Stimulated activated CD4-positive, alpha-beta T cell treated with anti-CD3 and anti-CD28 coated beads, Interleukin-4, amount 100 ng/mL, for 48 hours (primary cell): ENCODE measurements at regions not wholly inside any gene's neighbourhood (a gene's known extent, or its start where the extent isn't known, plus 50 kb on each side); places are given as distances from the start of the nearest gene placed in this dataset.

Source experiments
- DNase-seq, 2 donors: peaks; one replicate each; pipeline ENCODE4 v3.0.0-alpha.2; 2020; ENCODE audit warnings: low read depth in 2 of 2

DNA sequence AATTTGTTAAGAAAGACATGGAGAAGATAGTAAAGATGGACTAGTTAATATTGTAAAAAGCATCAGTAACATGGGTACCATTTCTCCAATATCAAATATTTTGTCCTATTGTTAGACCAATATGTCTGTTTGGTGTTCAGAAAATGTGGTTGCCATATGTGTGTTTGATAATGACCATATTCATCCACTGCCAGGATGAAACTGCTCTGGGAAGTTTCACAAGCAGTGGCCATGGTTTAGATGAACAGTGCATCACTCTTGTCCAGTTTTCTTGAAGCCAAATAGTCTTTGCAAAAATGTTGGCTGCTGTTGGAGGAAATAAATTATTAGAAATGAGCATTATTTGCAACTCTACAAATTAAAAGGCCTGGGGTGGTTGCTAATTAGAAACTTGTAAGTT is 333.8 kb downstream of the NUF2 start:
- no peak for DNase-seq

DNA sequence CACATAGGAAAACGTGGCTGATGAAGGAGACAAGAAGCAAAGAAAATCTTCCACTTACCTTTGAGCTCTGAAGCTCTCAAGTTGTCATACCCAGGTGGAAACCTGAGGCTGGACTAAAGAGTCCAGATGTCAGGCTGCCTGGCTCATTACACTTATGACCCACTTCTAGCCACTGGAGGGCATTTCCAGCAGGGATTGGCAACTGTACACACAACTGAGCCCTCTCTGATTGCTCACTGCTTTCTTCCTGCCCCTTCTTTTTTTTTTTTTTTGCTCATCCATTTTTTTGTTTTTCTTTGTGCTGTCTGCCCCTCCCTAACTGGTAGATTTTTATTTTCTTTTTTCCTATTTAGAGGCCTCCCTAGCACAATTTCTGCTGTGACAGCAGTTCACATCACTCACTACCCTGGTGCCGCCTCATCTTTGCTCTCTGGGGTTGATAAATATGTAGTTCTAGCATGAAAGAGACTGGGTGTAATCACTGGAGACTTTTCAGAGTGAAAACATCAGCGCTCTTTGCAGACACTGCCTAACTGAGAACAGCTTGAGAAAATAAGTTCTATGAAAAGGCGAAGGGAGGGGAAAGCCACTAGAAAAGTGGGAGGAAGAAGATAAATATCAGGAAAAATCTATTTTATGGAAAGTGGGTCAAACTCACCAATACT is 334.5 kb downstream of the NUF2 start:
- DNase-seq = no peak

DNA sequence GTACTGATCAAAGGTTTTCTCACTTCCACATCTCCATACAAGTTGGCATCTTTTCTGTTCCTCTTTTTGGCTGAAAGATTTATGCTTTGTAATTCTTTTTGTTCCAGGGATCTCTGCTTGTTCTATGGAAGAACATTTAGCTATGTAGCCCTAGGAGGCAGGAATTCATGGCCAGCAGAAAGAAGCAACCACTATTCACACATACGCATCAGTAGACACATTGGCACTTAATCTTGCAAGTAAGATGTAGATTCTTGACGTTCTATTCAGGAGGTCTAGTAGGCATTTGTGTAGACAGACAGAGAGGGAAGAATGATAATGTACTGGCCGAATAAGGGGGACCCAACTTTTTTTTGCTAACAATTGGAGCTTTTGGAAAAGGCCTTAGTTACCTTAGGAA is 336.0 kb downstream of the NUF2 start:
- DNase-seq = no peak

DNA sequence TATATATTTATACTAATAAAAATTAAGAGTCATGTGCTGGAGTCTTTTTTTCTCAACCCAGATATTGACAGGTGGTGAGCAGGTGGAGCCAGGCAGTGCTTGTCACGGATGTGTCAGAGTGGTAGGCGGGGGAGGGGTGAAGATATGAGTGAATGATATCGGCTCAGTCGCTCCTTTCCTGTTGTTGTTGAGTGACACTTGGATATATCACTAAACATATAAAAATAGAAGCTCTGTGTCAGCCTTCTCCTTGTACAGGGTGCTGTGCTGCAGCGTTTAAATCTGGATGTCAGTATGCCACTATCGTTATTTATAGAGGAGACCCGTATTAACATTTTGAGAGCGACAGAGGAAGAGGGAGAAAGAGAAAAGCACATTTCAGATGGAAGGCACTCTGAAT is 339.6 kb downstream of the NUF2 start:
- DNase-seq = no peak

DNA sequence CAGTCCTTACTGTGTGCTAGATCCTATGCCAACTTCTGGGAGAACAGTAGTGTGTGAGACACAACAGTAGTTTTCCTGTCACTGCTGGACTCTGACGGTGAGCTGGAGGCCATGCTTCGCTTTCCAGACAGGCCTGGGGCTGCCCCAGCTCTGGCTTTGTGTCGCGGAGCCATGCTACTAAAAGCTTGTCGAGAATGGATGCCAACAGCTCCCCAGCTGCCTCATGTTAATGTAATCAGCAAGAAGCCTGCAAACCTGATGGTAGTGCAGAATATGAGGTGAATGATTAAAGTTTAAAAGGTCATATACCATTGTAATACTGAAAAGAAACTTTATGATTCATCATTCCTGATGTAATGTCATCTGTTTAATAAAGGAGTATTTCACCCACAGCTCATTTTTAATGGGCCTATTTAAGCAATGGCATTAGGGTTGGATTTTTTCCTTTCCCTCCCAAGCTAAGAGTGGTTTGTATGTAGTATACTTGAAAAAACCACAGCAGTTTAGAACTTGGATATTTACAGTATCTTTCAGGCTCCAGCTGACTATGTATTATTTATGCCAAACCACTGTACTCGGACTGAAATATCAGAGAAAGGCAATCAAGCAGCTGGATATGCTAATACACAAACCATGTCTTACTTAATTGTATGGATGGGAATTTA is 343.0 kb downstream of the NUF2 start:
- DNase-seq = no peak

DNA sequence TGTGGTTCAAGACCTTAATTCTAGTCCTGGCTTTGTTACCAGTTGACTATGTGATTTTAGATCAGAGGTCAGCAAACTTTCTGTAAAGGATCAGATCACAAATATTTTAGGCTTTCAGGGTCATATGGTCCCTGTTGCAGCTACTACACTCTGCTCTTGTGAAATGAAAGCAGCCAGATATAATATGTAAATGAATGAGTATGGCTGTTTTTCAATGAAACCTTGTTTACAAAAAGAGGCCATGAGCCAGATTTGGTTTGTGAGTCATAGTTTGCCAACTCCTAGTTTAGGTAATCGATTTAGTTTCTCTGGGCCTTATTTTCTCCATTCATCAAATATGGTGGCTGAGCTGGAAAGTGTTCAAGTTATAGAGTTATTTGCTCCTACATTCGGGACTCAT is 346.7 kb downstream of the NUF2 start:
- DNase-seq = no peak

DNA sequence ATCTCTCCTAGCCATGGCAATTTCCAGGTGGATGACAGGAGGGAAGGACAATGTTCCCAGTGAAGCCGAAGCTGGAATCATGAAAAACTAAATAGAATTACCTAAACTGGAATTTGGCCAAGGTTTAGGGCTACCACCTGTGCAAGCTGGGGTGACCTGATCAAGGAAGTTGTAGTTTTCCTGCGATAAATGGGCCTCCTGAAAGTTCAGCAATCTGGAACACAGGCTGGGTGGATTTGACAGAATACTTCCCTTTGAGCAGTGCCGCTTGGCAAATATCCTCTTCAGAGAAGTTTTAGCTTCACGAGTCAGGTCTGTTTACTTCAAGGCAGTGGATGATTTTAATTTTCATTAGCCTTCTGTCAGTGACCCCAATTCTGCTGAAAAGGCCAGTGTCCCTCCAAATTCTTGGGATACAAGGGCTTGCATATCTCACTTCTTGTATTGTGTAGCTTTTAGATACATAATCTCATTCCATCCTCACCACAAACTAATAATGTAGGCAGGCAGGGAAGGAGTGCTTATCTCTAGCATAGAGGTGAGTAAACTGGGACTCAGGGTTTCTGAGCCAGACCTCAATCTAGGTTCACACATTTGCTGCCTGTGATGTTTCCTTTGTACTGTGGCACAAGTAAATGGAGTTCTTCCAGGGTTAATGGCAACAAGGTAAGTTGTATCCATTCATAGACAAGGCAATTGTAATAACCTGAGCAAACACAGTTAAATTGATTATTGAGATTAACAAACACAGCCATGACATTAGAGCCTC is 349.4 kb downstream of the NUF2 start:
- no peak for DNase-seq

DNA sequence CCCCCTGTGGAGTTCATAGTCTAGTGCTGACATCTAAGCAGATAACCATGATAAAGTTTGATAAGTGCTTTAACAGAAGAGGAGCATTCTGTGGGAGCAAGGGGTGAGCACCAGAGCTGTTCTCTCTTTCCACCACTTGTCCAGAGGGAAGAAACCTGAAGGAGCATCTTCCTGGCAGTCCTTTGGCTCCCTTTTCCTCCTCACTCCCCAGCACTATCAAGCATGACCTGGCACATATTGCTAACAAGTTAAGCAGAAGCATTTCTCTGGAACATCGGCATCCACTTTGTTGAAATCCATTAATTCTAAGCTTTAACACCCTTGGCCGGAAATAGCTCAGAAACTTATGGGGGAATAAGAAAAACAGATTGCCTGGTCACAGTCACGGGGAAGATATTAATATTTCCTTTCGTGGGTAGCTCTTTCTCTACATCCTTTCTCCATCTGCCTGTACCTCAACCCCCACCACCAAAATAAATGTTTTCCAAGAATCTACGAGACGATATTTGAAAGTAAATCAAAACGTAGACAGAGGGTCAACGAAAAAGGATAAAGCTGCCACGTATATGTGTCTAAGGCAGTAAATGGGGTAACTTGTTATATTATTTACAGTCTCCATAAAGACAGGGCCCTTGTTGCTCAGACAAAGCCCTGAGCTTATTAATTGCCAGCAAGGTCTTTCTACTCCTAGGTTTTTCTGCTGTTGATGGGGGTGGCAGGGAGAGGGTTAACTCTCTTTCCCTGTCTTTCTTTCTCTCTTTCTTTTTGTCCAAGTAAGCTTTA is 351.4 kb downstream of the NUF2 start:
- DNase-seq = no peak

DNA sequence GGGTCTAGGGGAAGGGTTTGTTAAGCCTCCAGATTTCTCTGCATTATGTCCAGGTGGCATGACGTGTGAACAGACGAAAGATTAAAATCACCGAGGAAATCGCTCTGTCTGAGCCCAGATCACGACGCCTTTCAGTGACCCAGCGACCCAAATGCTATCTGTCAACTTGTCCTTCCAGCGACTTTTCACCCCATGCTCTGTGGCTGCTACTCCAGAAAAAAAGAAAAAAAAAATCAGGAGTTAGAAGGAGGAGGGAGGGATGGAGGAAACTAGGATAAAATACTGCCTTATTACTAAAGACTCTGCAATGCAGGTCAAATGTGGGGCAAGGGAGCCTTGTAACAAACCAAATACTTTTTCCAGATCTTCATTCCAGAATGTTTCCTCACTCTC is 352.0 kb downstream of the NUF2 start:
- DNase-seq = no peak

DNA sequence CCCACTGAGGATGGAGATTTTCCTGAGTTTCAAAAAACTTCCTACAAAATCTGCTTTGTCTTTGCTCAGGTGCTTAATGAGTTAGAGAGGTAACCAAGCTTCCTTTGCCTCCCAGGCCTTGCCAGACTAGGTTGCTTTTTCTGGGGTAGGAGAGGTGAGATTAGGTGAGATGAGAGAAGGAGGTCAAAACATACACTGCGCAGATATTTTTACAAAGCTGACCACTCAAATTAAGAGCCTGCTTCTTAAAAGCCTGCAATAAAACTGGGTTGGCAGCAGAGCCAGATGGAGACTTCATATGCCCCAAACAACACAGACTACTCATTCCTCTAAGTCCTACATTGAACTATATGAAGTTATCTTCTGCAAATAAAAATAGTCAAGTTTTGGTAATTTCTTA is 352.5 kb downstream of the NUF2 start:
- no peak for DNase-seq

DNA sequence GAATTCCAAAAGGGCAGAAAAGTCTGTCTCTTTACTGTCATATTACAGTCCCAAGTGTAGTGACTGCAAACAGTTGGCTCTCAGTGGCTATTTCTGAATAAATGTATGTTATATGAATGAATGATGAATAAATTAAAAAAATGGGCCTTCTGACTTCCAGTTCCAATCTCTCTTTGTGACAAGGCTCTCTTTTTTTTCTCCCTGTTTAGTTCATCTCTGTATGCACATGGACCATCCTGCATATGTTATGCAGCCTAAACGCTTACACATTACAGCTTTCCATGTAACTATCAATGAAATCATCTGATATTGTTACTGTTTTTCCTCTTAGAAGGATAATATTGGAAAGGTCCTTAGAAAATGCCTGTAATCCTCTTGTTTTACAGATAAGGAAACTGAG is 363.0 kb downstream of the NUF2 start:
- no peak for DNase-seq

DNA sequence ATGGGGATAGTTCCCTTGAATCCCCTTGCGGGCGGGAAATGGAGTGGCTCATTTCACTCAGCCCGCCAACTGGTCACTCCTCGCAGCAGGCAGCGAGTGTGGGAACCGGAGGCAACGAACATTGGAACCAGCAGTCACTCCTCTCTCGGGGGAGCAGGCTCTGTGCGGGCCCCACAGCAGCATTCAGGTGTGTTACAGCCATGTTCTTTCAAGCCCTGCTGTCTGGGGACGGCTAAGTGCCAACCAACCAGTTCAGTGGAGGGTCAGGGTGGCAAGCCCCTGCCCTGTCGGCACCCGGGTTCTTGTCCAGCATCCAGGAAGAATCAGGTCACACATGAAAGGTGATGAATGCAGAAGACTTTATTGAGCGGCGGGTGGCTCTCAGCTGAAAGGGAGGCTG is 370.5 kb downstream of the NUF2 start:
- no peak for DNase-seq

DNA sequence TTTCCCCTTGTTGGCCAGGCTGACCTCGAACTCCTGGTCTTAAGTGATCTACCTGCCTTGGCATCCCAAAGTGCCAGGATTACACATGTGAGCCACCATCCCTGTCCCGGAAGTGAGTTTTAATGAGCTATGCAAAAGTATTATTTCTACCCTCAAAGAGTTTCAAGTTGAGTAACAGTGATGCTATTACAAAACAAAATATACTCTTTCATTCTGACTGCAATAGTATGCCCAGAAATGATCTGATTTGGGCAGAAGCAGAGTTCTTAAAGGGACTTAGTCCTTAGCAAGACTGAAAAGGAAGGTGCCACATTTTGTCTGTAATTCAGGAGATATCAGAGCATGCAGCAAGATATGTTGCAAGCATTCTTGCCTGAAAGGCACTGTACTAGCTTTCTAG is 375.4 kb downstream of the NUF2 start:
- DNase-seq = no peak

DNA sequence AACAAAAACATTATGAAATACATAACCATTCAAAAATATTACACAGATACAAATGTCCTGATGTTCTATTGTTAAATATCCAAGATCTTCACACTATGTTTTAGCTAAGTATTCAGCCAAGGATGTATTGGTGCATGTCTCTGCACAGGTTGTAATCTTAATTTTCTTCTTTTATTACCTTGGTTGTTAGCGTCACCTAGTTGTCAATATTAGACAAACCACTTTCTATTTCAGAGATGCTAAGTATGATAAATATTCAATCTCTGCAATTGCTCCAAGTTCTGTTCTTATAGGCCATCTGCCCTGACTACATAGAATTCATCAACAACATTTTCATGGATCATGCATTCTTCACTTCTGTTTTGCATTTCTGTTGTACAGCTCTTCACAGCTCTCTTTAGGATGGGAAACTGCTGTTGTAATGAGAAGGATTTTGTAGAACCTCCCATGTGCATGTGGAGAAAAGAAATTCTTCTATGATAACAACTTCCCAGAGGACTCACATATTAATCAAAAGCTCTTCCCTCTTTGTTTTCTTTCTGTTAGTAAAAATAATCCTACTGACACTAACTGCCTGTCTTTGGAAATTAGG is 380.1 kb downstream of the NUF2 start:
- no peak for DNase-seq

DNA sequence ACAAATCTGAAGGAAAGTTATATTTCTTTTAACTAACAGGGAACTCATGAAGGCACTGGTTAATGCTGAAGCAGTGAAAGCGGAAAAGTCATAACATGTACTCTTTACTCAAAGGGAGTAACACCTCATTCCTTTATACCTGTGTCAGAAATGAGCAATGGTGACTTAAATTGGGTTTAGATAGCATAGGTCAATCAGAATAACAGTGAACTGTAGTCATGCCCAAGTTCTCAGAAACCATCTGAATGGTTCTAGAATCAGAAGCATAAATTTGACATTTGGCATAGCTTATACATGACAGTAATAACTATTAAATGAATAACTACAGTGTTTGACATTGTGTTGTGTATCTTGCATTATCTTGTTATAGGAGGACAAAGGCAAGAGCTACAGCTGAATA is 382.0 kb downstream of the NUF2 start:
- no peak for DNase-seq

DNA sequence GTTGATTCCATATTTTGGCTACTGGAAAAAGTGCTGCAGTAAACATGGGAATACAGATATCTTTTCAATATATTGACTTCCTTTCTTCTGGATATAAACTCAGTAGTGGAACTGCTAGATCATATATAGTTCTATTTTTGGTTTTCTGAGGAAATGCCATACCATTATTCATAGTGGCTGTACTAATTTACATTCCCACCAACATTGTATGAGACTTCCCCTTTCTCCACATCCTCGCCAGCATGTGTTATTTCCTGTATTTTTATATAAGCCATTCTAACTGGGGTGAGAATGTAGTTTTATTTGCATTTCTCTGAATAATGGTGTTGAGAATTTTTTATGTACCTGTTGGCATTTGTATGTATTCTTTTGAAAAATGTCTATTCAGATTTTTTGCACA is 385.2 kb downstream of the NUF2 start:
- no peak for DNase-seq

DNA sequence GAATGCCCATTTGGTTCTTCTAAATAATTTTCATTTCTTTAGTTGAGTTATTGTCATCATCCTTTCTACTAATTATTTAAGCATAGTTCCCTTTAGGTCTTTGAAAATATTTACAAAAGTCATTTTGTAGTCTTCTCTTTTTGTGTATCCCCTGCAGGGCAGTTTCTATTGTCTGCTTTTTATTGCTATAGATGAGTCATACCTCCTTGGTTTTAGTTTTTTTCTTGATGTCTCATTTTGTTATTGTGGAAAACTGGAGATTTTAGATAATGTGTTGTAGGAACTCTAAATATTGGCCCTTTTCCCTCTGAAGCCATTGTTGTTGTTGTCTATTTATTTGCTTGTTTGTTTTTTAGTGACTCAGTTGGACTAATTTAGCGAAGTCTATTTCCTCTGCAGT is 387.9 kb downstream of the NUF2 start:
- no peak for DNase-seq

DNA sequence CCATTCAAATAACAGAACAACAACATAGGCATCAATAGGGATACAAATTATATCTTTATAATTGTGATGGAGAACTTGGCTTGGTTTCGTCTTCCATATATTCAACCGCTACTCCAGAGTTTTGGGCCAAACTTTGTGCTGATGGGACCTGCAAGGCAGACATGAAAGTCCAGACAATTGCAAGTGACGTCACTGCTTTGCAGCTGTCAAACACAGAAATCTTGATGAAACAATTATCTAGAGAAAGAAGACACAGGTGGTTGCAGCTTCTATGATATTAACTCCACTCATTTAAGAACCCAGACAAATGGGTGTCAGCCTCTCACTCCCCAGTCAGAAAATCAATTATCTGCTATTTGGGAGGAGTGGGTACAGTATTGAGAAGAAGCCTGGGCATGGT is 390.6 kb downstream of the NUF2 start:
- DNase-seq = no peak

DNA sequence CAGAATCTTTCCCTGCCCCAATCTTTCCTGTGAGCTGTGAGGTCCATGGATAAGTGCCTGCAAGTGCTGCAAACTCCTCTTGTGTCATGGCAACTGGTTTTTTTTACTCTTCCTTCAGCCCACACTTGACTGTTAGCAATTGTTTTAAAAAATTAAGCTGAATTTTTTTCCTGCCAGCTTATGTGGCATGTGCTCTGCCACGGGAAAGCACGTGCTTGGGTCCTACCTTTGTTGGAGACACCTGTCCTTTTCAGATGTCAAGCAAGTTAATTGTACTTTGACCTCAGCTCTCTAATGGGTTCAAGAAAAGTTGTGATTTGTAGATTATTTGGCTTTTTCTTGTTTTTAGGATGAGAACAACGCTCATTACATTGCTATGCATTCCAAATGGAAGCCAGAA is 398.5 kb downstream of the NUF2 start:
- no peak for DNase-seq

DNA sequence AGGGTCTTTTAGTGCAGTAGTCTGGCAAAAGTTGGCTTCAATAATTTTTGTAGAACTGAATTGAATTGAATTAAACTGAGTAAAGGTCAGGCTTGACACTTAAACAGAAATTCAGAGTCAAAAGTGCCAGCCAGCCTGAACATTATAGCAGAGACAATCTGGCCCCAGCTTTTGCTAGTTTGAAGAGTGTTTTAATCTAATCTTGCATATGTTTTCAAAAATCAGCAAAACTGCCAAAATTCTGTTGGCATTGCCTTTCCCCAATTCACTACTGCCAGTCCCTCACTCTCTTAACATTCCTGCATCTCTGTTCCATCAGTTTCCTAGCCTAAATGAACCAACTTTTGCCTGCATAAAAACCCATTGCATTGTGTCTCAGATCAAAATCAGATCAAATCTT is 403.8 kb downstream of the NUF2 start:
- DNase-seq = no peak

DNA sequence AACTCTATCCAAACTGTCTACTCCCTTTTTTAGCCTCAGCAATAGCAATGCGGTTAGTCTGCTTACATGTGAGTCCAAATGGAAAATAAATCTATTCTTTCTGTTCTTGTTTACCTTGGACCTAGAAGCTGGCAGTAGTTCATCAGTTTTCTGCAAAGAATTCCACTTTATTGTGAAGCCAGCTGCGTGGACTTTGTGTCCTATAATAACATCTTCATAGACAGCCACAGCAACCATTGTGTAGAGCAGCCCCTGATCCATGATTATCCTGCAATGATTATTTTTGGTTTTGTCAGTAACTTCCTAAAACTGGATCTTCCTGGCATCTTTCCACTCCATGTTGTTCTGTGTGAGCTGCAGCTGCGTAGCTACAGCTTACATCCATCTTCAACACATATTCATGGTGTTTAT is 408.7 kb downstream of the NUF2 start:
- DNase-seq = no peak

DNA sequence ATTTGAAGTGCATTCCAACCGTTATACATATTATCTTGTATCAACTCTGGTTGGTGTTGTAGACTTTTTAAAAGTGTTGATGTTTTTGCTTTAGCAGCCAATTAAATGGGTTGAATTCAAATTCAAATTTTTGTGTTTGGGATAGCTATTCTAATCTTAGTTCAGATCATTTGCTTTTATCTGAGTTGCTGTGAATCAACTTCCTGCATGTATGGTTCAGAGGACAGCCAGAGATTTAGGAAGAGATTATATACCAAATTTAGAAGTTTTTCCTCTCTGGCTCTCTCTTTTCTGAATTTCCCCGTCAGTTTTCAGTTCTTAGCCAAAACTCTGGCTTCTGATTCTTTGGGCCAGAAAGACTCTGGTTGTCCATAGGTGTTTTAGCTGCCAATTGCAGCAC is 415.5 kb downstream of the NUF2 start:
- DNase-seq = no peak
